ENCODE measurements at regions not wholly inside any gene's neighbourhood (a gene's known extent, or its start where the extent isn't known, plus 50 kb on each side); places are given as distances from the start of the nearest gene placed in this dataset.

- no peak for TF ChIP-seq EZH2 (IDR thresholded peaks at IDR 0.05)
- no peak for TF ChIP-seq CTCF (IDR thresholded peaks at IDR 0.05)
These were observed 145.8 kb downstream of the PALM2AKAP2 start for GRCh38 chr9:109925799-109926198.
